ENCODE measurements at regions not wholly inside any gene's neighbourhood (a gene's known extent, or its start where the extent isn't known, plus 50 kb on each side); places are given as distances from the start of the nearest gene placed in this dataset.

- TF ChIP-seq CTCF (IDR thresholded peaks at IDR 0.05) (no peak), POLR2A (IDR thresholded peaks at IDR 0.05) (no peak)
- Histone ChIP-seq H3K27me3 (no peaks in the 10 kb centered on the region), H3K27ac (no peak overlapping the region), H3K9me3 (no peaks in the 10 kb centered on the region), H3K4me3 (no peak overlapping the region), H3K4me1 (no peaks in the 10 kb centered on the region), H3K36me3 (no peaks in the 10 kb centered on the region)
- intact Hi-C loops (cut with DNase I): no loop called here
- DNase-seq (no peak), ATAC-seq (no peak)
- WGBS (ENCODE audit: insufficient coverage, low coverage, low lambda C conversion rate, missing lambda C conversion rate): 73% methylated on average over 2 of the region's 6 CpGs
Measured at GRCh38 chr1:203926025-203926540, 64.7 kb downstream of the SNRPE start.

- no peak overlapping the region for H3K27ac ChIP-seq
- no peaks in the 10 kb centered on the region for H3K4me1 ChIP-seq
- H3K4me3 ChIP-seq: no peak overlapping the region
- ATAC-seq (no peak), DNase-seq (no peak)
- H3K9me3 ChIP-seq: no peaks in the 10 kb centered on the region
- H3K27me3 ChIP-seq: no peaks in the 10 kb centered on the region
- WGBS (ENCODE audit: insufficient coverage, low coverage, low lambda C conversion rate, missing lambda C conversion rate): 40% methylated on average over 4 of the region's 4 CpGs
- intact Hi-C loops (cut with DNase I): no loop called here
- TF ChIP-seq POLR2A (IDR thresholded peaks at IDR 0.05): no peak
- no peak for TF ChIP-seq CTCF (IDR thresholded peaks at IDR 0.05)
- H3K36me3 ChIP-seq: no peaks in the 10 kb centered on the region
Measured at GRCh38 chr1:203929741-203930309, 68.4 kb downstream of the SNRPE start.

DNA sequence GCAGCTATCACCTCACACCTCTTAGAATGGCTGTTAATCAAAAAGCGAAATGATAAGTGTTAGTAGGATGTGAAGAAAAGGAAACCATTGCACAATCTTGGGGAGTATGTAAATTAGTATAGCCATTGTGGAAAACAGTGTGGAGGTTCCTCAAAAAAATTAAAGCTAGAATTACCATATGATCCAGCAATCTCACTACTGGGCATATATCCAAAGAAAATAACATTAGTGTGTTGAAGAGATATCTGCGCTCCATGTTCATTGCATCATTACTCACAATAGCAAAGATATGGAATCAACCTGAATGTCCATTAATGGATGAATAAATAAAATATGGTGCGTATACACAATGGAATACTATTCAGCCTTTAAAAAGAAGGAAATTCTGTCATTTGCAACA is 68.9 kb downstream of the SNRPE start:
- intact Hi-C loops (cut with DNase I): no loop called here
- H3K9me3 ChIP-seq: no peaks in the 10 kb centered on the region
- 66% methylated on average over 3 of the region's 3 CpGs for WGBS (ENCODE audit: insufficient coverage, low coverage, low lambda C conversion rate, missing lambda C conversion rate)
- no peak overlapping the region for H3K4me3 ChIP-seq
- H3K27me3 ChIP-seq: no peaks in the 10 kb centered on the region
- DNase-seq (no peak), ATAC-seq (no peak)
- no peaks in the 10 kb centered on the region for H3K36me3 ChIP-seq
- H3K4me1 ChIP-seq: no peaks in the 10 kb centered on the region
- TF ChIP-seq CTCF (IDR thresholded peaks at IDR 0.05): no peak
- no peak for TF ChIP-seq POLR2A (IDR thresholded peaks at IDR 0.05)
- no peak overlapping the region for H3K27ac ChIP-seq

DNA sequence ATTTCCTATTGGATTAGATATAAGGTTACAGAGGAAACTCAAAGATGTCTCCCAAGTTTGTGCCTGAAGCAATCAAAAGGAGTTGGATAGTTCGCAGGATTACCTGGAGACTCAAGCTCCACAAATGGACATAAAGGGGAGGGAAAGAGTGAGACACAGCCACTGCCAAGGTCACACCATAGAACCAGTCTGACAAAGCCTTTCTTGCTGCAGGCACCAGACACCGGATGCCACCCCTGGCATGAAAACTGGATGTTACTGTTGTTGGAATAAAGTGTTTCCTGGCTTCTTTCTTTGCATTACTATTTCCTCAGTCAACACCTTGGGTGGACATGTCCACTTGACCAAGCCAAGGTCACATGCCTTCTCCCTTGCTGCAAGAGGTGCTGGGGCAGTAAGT is 70.6 kb downstream of the SNRPE start:
- intact Hi-C loops (cut with DNase I): no loop called here

More for the DNA sequence above, 70.6 kb downstream of the SNRPE start:
- ATAC-seq (no peak), DNase-seq (no peak)
- Histone ChIP-seq H3K4me3 (no peak overlapping the region), H3K4me1 (no peaks in the 10 kb centered on the region), H3K9me3 (no peaks in the 10 kb centered on the region), H3K27me3 (no peaks in the 10 kb centered on the region), H3K36me3 (no peaks in the 10 kb centered on the region), H3K27ac (no peak overlapping the region)
- no peak for TF ChIP-seq CTCF (IDR thresholded peaks at IDR 0.05)
- no peak for TF ChIP-seq POLR2A (IDR thresholded peaks at IDR 0.05)
- 92% methylated on average over 1 of the region's 2 CpGs for WGBS (ENCODE audit: insufficient coverage, low coverage, low lambda C conversion rate, missing lambda C conversion rate)
